SK-N-SH (cell line): ENCODE measurements at regions not wholly inside any gene's neighbourhood (a gene's known extent, or its start where the extent isn't known, plus 50 kb on each side); places are given as distances from the start of the nearest gene placed in this dataset.

ENCODE experiments used
- CTCF ChIA-PET: fragments of 300-600, 350-600 bp; formaldehyde crosslinking; extraction: SDS; loops from one replicate; lab custom pipeline; 2021; lab: Yijun Ruan, JAX
- POLR2A ChIA-PET: fragments of 350-600 bp; sonication (Branson Sonifier 250); formaldehyde crosslinking; extraction: SDS; loops from one replicate; lab custom pipeline; 2020; ENCODE audit warnings: antibody characterized with exemption, inconsistent platforms; lab: Yijun Ruan, JAX
- DNase-seq: peaks from one replicate; pipeline ENCODE4 v3.0.0; 2012
- H2AFZ ChIP-seq: fragments of 200-600 bp; sonication (generic); 2 replicates; pipeline ENCODE4 v1.8.1; 2016; ENCODE audit warnings: antibody characterized with exemption, mild to moderate bottlenecking, low read depth
- H3F3A ChIP-seq: fragments of 200-600 bp; sonication (generic); replicated peaks from 2 replicates; pipeline ENCODE3; 2016; ENCODE audit warnings: antibody characterized with exemption, mild to moderate bottlenecking; ENCODE audit not compliant: insufficient read depth
- H3K27ac ChIP-seq, 2 experiments: fragments of 200-500 bp in 1 of 2; fragments of 200-600 bp in 1 of 2; sonication (Bioruptor generic) in 1 of 2; sonication (generic), shearing (Covaris generic) in 1 of 2; 2 replicates each; pipeline versions ENCODE4 v1.5.1 to v1.6.1; 2014 to 2016; ENCODE audit warnings: low read depth in 2 of 2, inconsistent platforms in 1 of 2, low read length in 1 of 2, mild to moderate bottlenecking in 1 of 2, mixed read lengths in 1 of 2
- H3K27me3 ChIP-seq: fragments of 200-600 bp; sonication (generic), shearing (Covaris generic); 2 replicates; pipeline ENCODE4 v1.6.1; 2016; ENCODE audit warnings: mixed run types; ENCODE audit not compliant: insufficient read depth
- H3K36me3 ChIP-seq, 2 experiments: fragments of 200-500 bp in 1 of 2; fragments of 200-600 bp in 1 of 2; sonication (Bioruptor generic) in 1 of 2; sonication (generic) in 1 of 2; replicated peaks in 1 of 2; 2 replicates each; pipeline versions ENCODE3 to v1.5.1; 2014 to 2016; ENCODE audit warnings: low read length in 1 of 2, mild to moderate bottlenecking in 1 of 2; ENCODE audit not compliant: insufficient read depth in 2 of 2, control insufficient read depth in 1 of 2
- H3K4me1 ChIP-seq, 2 experiments: fragments of 200-500 bp in 1 of 2; fragments of 200-600 bp in 1 of 2; sonication (Bioruptor generic) in 1 of 2; sonication (generic), shearing (Covaris generic) in 1 of 2; 2 replicates each; pipeline versions ENCODE4 v1.5.1 to v1.6.1; 2014 to 2016; ENCODE audit warnings: low read depth in 1 of 2, low read length in 1 of 2, mixed run types in 1 of 2; ENCODE audit not compliant: insufficient read depth in 2 of 2, control insufficient read depth in 1 of 2
- H3K4me2 ChIP-seq: fragments of 200-600 bp; sonication (generic), shearing (Covaris generic); 2 replicates; pipeline ENCODE4 v1.6.1; 2017; ENCODE audit warnings: mixed run types
- H3K4me3 ChIP-seq, 2 experiments: fragments of 200-500 bp in 1 of 2; fragments of 200-600 bp in 1 of 2; sonication (Bioruptor generic) in 1 of 2; sonication (generic), shearing (Covaris generic) in 1 of 2; 2 replicates each; pipeline versions ENCODE4 v1.5.1 to v1.8.1; 2014 to 2016; ENCODE audit warnings: low read depth in 2 of 2, inconsistent platforms in 1 of 2, low read length in 1 of 2, mild to moderate bottlenecking in 1 of 2, mixed read lengths in 1 of 2, moderate library complexity in 1 of 2
- H3K79me2 ChIP-seq: fragments of 200-600 bp; sonication (generic); 2 replicates; pipeline ENCODE4 v1.8.1; 2017; ENCODE audit warnings: mild to moderate bottlenecking; ENCODE audit not compliant: insufficient read depth
- H3K9ac ChIP-seq: fragments of 200-600 bp; sonication (generic); 2 replicates; pipeline ENCODE4 v1.6.1; 2017; ENCODE audit warnings: mixed run types
- H3K9me2 ChIP-seq: fragments of 200-600 bp; sonication (generic); 2 replicates; pipeline ENCODE4 v1.6.1; 2017; ENCODE audit warnings: mixed run types
- H3K9me3 ChIP-seq: fragments of 200-600 bp; sonication (generic); 2 replicates; pipeline ENCODE4 v1.6.1; 2017; ENCODE audit warnings: mixed run types, mild to moderate bottlenecking, moderate library complexity
- H4K20me1 ChIP-seq: fragments of 200-600 bp; sonication (generic); 2 replicates; pipeline ENCODE4 v1.6.1; 2017; ENCODE audit warnings: mild to moderate bottlenecking, mixed run types; ENCODE audit not compliant: insufficient read depth
- EP300 ChIP-seq, 2 experiments: IDR thresholded peaks; 2 replicates each; pipeline versions ENCODE4 v1.4.0 to v1.6.1; 2012; ENCODE audit warnings: borderline replicate concordance in 1 of 2, low read depth in 1 of 2, low read length in 1 of 2
- EZH2phosphoT487 ChIP-seq: fragments of 200-600 bp; sonication (generic); IDR thresholded peaks from 2 replicates; pipeline ENCODE4 v1.6.1; 2017; ENCODE audit warnings: low read depth, mixed run types, mild to moderate bottlenecking, antibody characterized with exemption, moderate library complexity, borderline replicate concordance
- FOSL2 ChIP-seq: IDR thresholded peaks from 2 replicates; pipeline ENCODE4 v1.4.0; 2012; ENCODE audit warnings: low read depth, mild to moderate bottlenecking, moderate library complexity, borderline replicate concordance
- FOXJ3 ChIP-seq: sonication (generic); formaldehyde crosslinking; IDR thresholded peaks from 2 replicates; pipeline ENCODE4 v1.5.1; 2020; ENCODE audit warnings: mild to moderate bottlenecking, missing genetic modification reagents
- GATA2 ChIP-seq: sonication (generic); formaldehyde crosslinking; IDR thresholded peaks from 2 replicates; pipeline ENCODE4 v1.5.0; 2020; ENCODE audit warnings: mild to moderate bottlenecking, missing genetic modification reagents
- JUND ChIP-seq: IDR thresholded peaks from 2 replicates; pipeline ENCODE4 v1.4.0; 2012
- NFIC ChIP-seq: IDR thresholded peaks from 2 replicates; pipeline ENCODE4 v1.4.0; 2012; ENCODE audit warnings: borderline replicate concordance
- RAD21 ChIP-seq: IDR thresholded peaks from 2 replicates; pipeline ENCODE4 v1.6.1; 2012; ENCODE audit warnings: mild to moderate bottlenecking, low read length
- RXRA ChIP-seq: IDR thresholded peaks from 2 replicates; pipeline ENCODE4 v1.4.0; 2012; ENCODE audit warnings: low read depth, mild to moderate bottlenecking, borderline replicate concordance
- TAF1 ChIP-seq: IDR thresholded peaks from 2 replicates; pipeline ENCODE4 v1.6.1; 2012; ENCODE audit warnings: low read depth, mild to moderate bottlenecking, low read length, moderate library complexity, borderline replicate concordance
- TCF12 ChIP-seq: IDR thresholded peaks from 2 replicates; pipeline ENCODE4 v1.4.0; 2012
- TEAD4 ChIP-seq: IDR thresholded peaks from 2 replicates; pipeline ENCODE4 v1.4.0; 2012; ENCODE audit warnings: mild to moderate bottlenecking, borderline replicate concordance; ENCODE audit not compliant: insufficient read depth
- YY1 ChIP-seq: IDR thresholded peaks from 2 replicates; pipeline ENCODE4 v1.4.0; 2012; ENCODE audit warnings: low read depth, mild to moderate bottlenecking
- WGBS: methylation state at CpG from one replicate; pipeline ENCODE4 v1.1.6; 2017; ENCODE audit warnings: low lambda C conversion rate; 5-methylcytosine and 5-hydroxymethylcytosine counted together
- TF ChIP-seq, protein P1 (sequence below): IDR thresholded peaks from 2 replicates; pipeline ENCODE4; 2012
- TF ChIP-seq, protein P2 (sequence below): IDR thresholded peaks from 2 replicates; pipeline ENCODE4 v1.4.0; 2012; ENCODE audit warnings: low read depth
- TF ChIP-seq, protein P3 (sequence below): fragments of 200-600 bp; sonication (generic); IDR thresholded peaks from 2 replicates; pipeline ENCODE4 v1.6.1; 2017; ENCODE audit warnings: antibody characterized with exemption, mild to moderate bottlenecking, moderate library complexity
- TF ChIP-seq, protein P4 (sequence below): fragments of 150-350 bp; IDR thresholded peaks from 2 replicates; pipeline ENCODE4 v1.6.1; 2016; ENCODE audit warnings: mild to moderate bottlenecking, low read depth, low read length

DNA sequence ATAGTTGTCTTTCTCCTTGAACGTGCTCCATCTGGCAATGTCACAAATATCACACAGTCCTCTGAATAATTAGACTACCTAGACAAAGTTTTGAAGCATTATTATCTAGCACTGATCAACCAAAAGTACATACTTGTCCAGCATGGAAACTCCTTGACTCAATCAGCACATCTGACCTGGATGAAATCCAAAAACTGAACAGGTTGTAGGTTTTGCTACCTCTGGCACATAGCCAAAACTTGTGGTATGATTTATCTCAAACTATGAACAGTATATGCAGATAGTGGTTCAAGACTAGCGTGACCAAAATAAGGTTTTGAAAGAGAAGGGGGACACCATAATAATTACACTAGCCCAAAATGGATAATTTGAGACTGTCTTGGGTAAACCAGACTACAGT, 158.1 kb downstream of the ARRDC3 start:
- no peak overlapping the region for H3K27ac ChIP-seq

DNA sequence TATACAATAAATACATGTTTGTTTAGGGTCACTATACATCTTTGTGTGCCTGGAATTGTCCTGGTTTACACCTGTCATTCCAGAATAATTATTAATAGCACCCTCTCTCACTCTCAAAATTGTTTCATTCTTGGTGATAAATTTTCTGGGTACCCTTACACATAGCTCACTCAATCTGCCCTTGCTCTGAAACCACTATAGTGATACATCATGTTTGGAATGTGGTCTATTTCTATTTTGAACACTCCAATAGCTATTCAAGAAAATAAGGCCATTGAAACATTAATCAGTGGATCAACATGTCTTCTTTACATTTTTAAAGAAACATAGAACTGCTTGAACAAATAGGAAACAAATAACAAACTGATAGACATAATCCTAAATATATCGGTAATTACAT, 158.7 kb downstream of the ARRDC3 start:
- H3K9ac ChIP-seq: no peak overlapping the region
- 95% methylated on average over 1 of the region's 1 CpG for WGBS
- H3K9me2 ChIP-seq: no peaks in the 10 kb centered on the region
- H2AFZ ChIP-seq: no peak overlapping the region
- CTCF ChIA-PET: interaction anchor here (1.4 kb wide), 1 partner anchor 160 kb away, joined by 9 read pairs; no protein-coding TSS in a partner anchor
- no peak overlapping the region for H3K27ac ChIP-seq
- H3K4me1 ChIP-seq: peaks cover 0 to 4% of the 10 kb centered on the region in 2 experiments; a peak in 1 of 4 replicates
- H3F3A ChIP-seq: no peaks in the 10 kb centered on the region
- H3K4me2 ChIP-seq: no peak overlapping the region
- H3K79me2 ChIP-seq: no peaks in the 10 kb centered on the region
- H3K27me3 ChIP-seq: no peaks in the 10 kb centered on the region
- TF ChIP-seq FOSL2 (no peak), RXRA (no peak), EP300 (IDR thresholded peaks at IDR 0.05; ENCODE audit: borderline replicate concordance in 1 of 2, low read depth in 1 of 2, low read length in 1 of 2) (no peak), YY1 (no peak), TCF12 (no peak), JUND (0 out of 2 replicates have a peak, but pooled peaks have one; percentile 24), TEAD4 (no peak), EZH2phosphoT487 (no peak), RAD21 (no peak)
- TF ChIP-seq, protein P1, sequence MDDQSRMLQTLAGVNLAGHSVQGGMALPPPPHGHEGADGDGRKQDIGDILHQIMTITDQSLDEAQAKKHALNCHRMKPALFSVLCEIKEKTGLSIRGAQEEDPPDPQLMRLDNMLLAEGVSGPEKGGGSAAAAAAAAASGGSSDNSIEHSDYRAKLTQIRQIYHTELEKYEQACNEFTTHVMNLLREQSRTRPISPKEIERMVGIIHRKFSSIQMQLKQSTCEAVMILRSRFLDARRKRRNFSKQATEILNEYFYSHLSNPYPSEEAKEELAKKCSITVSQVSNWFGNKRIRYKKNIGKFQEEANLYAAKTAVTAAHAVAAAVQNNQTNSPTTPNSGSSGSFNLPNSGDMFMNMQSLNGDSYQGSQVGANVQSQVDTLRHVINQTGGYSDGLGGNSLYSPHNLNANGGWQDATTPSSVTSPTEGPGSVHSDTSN: peak; percentile 23; the same call in 1 of the 2 replicates
- TF ChIP-seq, protein P2, sequence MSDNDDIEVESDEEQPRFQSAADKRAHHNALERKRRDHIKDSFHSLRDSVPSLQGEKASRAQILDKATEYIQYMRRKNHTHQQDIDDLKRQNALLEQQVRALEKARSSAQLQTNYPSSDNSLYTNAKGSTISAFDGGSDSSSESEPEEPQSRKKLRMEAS: no peak
- TF ChIP-seq, protein P3, sequence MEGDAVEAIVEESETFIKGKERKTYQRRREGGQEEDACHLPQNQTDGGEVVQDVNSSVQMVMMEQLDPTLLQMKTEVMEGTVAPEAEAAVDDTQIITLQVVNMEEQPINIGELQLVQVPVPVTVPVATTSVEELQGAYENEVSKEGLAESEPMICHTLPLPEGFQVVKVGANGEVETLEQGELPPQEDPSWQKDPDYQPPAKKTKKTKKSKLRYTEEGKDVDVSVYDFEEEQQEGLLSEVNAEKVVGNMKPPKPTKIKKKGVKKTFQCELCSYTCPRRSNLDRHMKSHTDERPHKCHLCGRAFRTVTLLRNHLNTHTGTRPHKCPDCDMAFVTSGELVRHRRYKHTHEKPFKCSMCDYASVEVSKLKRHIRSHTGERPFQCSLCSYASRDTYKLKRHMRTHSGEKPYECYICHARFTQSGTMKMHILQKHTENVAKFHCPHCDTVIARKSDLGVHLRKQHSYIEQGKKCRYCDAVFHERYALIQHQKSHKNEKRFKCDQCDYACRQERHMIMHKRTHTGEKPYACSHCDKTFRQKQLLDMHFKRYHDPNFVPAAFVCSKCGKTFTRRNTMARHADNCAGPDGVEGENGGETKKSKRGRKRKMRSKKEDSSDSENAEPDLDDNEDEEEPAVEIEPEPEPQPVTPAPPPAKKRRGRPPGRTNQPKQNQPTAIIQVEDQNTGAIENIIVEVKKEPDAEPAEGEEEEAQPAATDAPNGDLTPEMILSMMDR: no peak
- H3K36me3 ChIP-seq: no peaks in the 10 kb centered on the region
- POLR2A ChIA-PET: no interaction called here
- no peaks in the 10 kb centered on the region for H3K9me3 ChIP-seq
- DNase-seq: no peak
- H3K4me3 ChIP-seq: no peak overlapping the region
- H4K20me1 ChIP-seq: no peaks in the 10 kb centered on the region

More for the DNA sequence above, 158.1 kb downstream of the ARRDC3 start:
- Histone ChIP-seq H3K4me2 (no peak overlapping the region), H3K4me1 (peaks cover 0 to 4% of the 10 kb centered on the region in 2 experiments; a peak in 1 of 4 replicates), H3K4me3 (no peak overlapping the region), H3K9me2 (no peaks in the 10 kb centered on the region), H3K79me2 (no peaks in the 10 kb centered on the region), H3K9me3 (no peaks in the 10 kb centered on the region), H3K27me3 (no peaks in the 10 kb centered on the region), H3K9ac (no peak overlapping the region), H3K36me3 (no peaks in the 10 kb centered on the region), H3F3A (no peaks in the 10 kb centered on the region), H2AFZ (no peak overlapping the region), H4K20me1 (no peaks in the 10 kb centered on the region)
- ChIA-PET POLR2A (no interaction called here), CTCF (interaction anchor here (1.4 kb wide), 1 partner anchor 160 kb away, joined by 9 read pairs; no protein-coding TSS in a partner anchor)
- no peak for DNase-seq
- 94% methylated on average over 2 of the region's 2 CpGs for WGBS
- TF ChIP-seq TAF1 (no peak), RAD21 (no peak), TEAD4 (no peak), EP300 (IDR thresholded peaks at IDR 0.05; ENCODE audit: borderline replicate concordance in 1 of 2, low read depth in 1 of 2, low read length in 1 of 2) (no peak), RXRA (no peak), NFIC (no peak; the same call in 1 of the 2 replicates), GATA2 (CRISPR knock-in tag) (no peak), FOXJ3 (CRISPR knock-in tag) (no peak), JUND (no peak), EZH2phosphoT487 (no peak)
- TF ChIP-seq, protein P1: no peak
- TF ChIP-seq, protein P4, sequence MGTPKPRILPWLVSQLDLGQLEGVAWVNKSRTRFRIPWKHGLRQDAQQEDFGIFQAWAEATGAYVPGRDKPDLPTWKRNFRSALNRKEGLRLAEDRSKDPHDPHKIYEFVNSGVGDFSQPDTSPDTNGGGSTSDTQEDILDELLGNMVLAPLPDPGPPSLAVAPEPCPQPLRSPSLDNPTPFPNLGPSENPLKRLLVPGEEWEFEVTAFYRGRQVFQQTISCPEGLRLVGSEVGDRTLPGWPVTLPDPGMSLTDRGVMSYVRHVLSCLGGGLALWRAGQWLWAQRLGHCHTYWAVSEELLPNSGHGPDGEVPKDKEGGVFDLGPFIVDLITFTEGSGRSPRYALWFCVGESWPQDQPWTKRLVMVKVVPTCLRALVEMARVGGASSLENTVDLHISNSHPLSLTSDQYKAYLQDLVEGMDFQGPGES: no peak
